ENCODE measurements at regions not wholly inside any gene's neighbourhood (a gene's known extent, or its start where the extent isn't known, plus 50 kb on each side); places are given as distances from the start of the nearest gene placed in this dataset.
A peak's percentile ranks its signal among the peaks of the same experiment; 100 is the strongest.
"Not testable (repeated sequence)": the region's sequence is repeated elsewhere in the genome, so short reads cannot be mapped to it uniquely, and the experiment has no call there.

DNA sequence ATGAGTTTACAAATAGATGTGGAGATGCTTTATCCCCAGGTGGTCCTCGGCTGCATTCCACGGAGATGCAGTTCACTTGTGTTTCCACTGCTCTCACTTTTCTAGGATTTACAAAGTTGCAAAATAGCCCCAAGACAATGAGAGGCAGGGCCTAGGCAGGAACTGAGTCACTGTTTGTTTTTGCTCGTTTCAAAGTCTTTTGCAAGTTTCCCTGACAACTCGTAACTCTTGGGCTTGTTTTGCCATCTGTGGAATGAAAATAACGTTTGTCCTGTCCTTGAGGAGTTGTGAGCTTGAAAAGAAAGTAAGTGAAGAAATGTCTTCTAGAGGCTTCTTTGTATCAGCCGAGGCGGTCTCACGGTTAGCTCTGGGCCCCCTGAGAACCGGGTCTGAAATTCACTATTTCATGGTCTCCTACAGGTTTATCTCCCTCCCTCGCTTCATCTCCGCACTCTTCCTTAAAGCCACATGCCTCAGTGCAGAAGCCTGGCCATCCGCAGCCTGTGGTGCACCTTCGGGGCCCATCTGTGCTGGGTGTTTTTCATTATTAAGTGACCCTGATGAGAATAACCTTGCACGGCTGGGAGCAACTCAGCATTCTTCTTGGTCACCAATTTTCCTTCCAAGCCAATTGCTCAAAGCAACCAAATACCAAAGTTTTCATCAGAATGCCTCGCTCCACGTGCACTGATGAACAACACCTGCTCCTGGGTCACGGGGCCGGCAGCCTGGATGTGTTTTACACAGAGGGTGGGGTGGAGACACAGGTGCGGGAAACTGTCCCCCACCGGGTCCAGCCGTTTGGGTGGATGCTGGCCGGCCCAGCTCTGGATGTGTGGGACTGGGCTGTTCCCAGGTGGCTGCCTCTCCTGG lies 172.4 kb downstream of the LAT start:
- peak overlapping the region; percentile 6 to 41 for H3K27ac ChIP-seq (ENCODE audit: low read depth in 2 of 2, low read length in 1 of 2)
- H3K4me3 ChIP-seq (ENCODE audit: low read depth in 1 of 2, low read length in 2 of 2); H3K4me1 ChIP-seq (ENCODE audit: control insufficient read depth in 2 of 2, insufficient read depth in 2 of 2, low read length in 1 of 2); H3K27me3 ChIP-seq (ENCODE audit: control insufficient read depth in 1 of 2, insufficient read depth in 2 of 2, low read length in 2 of 2); H3K9me3 ChIP-seq (ENCODE audit: control insufficient read depth in 2 of 2, insufficient read depth in 1 of 2, low read depth in 1 of 2, low read length in 1 of 2); H3K36me3 ChIP-seq (ENCODE audit: control insufficient read depth in 2 of 2, insufficient read depth in 2 of 2, low read length in 1 of 2): not testable (repeated sequence)
- 52 to 61% methylated on average over 22 of the region's 22 CpGs for WGBS, 2 donors

DNA sequence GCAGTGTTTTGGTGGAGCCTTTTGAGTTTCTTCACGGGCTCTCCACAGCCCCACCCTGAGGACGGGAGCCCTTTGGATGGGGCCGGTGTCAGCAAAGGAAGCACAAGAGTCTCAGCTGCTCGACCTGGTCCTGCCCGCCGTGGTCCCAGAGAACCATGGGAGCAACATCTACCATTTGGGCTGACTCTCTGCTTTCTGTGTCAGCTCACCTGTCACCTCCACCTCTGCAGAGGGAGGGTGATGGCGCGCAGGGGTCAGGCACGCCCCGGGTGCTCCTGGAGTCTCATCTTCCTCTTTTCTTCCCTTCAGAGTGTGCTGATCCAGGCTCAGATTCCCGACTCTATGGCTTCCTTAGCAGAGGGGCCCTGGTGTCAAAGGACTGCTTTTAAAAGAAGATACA lies 171.7 kb downstream of the LAT start:
- 66 to 72% methylated on average over 11 of the region's 11 CpGs for WGBS, 2 donors
- peaks cover 0 to 2% of the 10 kb centered on the region in 2 donors for H3K4me1 ChIP-seq (ENCODE audit: control insufficient read depth in 2 of 2, insufficient read depth in 2 of 2, low read length in 1 of 2)
- H3K9me3 ChIP-seq (ENCODE audit: control insufficient read depth in 2 of 2, insufficient read depth in 1 of 2, low read depth in 1 of 2, low read length in 1 of 2), result no peaks in the 10 kb centered on the region

DNA sequence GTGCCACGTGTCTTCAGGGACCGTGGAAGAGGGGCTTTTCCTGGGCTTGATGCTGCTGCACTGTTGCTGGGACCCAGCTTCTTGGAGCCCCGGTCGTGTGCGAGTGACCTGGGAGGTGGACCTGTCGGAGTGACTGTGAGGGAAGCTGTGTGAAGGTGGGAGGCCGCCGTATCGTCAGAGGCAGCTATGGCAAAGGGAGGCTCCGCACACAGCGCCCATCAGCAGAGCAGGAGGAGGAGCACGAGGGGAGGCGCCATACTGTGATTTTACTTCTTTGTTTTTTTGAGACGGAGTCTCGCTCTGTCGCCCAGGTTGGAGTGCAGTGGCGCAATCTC lies 171.0 kb downstream of the LAT start:
- not testable (repeated sequence) for H3K4me1 ChIP-seq (ENCODE audit: control insufficient read depth in 2 of 2, insufficient read depth in 2 of 2, low read length in 1 of 2); H3K27me3 ChIP-seq (ENCODE audit: control insufficient read depth in 1 of 2, insufficient read depth in 2 of 2, low read length in 2 of 2); H3K4me3 ChIP-seq (ENCODE audit: low read depth in 1 of 2, low read length in 2 of 2); H3K27ac ChIP-seq (ENCODE audit: low read depth in 2 of 2, low read length in 1 of 2); H3K36me3 ChIP-seq (ENCODE audit: control insufficient read depth in 2 of 2, insufficient read depth in 2 of 2, low read length in 1 of 2); H3K9me3 ChIP-seq (ENCODE audit: control insufficient read depth in 2 of 2, insufficient read depth in 1 of 2, low read depth in 1 of 2, low read length in 1 of 2)
- 95 to 97% methylated on average over 17 of the region's 17 CpGs for WGBS, 2 donors

More for the DNA sequence above, 171.7 kb downstream of the LAT start:
- Histone ChIP-seq H3K4me3 (ENCODE audit: low read depth in 1 of 2, low read length in 2 of 2) (no peak overlapping the region), H3K27ac (ENCODE audit: low read depth in 2 of 2, low read length in 1 of 2) (peak overlapping the region; percentile 14 to 17), H3K27me3 (ENCODE audit: control insufficient read depth in 1 of 2, insufficient read depth in 2 of 2, low read length in 2 of 2) (no peaks in the 10 kb centered on the region), H3K36me3 (ENCODE audit: control insufficient read depth in 2 of 2, insufficient read depth in 2 of 2, low read length in 1 of 2) (no peaks in the 10 kb centered on the region)

DNA sequence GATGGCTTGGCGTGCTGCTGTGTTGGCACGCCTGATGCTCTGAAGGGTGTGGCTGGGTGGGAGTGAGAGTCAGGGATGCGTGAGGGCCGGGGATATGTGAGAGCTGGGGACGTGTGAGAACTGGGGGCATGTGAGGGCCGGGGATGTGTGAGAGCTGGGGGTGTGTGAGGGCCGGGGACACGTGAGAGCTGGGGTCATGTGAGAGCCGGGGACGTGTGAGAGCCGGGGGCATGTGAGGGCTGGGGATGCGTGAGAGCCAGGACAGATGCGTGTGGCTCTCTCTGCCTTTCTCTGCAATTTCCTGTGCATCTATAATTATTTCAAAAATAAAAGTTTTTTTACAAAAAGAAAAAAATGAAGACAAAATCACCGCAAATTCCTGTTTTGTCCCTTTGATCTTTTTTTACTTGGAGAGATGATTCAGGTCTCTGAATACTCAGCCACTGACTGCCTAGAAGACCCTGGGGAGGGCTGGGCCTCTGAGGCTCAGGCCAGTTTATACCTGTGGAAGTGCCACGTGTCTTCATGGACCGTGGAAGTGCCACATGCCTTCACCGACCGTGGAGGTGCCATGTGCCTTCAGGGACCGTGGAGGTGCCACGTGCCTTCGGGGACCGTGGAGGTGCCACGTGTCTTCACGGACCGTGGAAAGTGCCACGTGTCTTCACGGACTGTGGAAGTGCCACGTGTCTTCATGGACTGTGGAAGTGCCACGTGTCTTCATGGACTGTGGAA lies 170.4 kb downstream of the LAT start:
- WGBS, 2 donors, result 78% methylated on average over 29 of the region's 29 CpGs
- H3K4me3 ChIP-seq (ENCODE audit: low read depth in 1 of 2, low read length in 2 of 2); H3K36me3 ChIP-seq (ENCODE audit: control insufficient read depth in 2 of 2, insufficient read depth in 2 of 2, low read length in 1 of 2); H3K9me3 ChIP-seq (ENCODE audit: control insufficient read depth in 2 of 2, insufficient read depth in 1 of 2, low read depth in 1 of 2, low read length in 1 of 2); H3K27ac ChIP-seq (ENCODE audit: low read depth in 2 of 2, low read length in 1 of 2); H3K4me1 ChIP-seq (ENCODE audit: control insufficient read depth in 2 of 2, insufficient read depth in 2 of 2, low read length in 1 of 2); H3K27me3 ChIP-seq (ENCODE audit: control insufficient read depth in 1 of 2, insufficient read depth in 2 of 2, low read length in 2 of 2): not testable (repeated sequence)

DNA sequence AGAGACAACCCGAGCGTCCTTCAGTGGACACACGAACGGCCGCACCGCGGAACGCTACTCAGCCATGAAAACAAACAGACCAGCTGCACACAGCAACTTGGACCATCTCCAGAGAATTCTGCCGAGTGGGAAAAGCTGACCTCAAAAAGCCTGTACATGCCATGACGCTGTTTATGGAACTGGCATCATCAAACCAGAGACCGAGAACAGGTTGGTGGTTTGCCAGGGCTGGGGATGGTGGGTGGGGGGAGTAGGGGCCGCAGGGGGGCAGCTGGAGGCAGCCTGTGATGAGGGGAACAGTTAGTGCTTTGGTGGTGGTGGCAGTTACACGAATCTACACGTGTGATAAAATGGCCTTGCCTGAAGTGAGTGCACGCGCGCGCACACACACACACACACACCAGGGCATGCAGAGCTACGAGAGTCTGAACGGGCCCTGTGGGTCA lies 169.8 kb downstream of the LAT start:
- H3K27ac ChIP-seq (ENCODE audit: low read depth in 2 of 2, low read length in 1 of 2), result no peak overlapping the region
- H3K9me3 ChIP-seq (ENCODE audit: control insufficient read depth in 2 of 2, insufficient read depth in 1 of 2, low read depth in 1 of 2, low read length in 1 of 2), result no peaks in the 10 kb centered on the region
- no peaks in the 10 kb centered on the region for H3K36me3 ChIP-seq (ENCODE audit: control insufficient read depth in 2 of 2, insufficient read depth in 2 of 2, low read length in 1 of 2)
- no peaks in the 10 kb centered on the region for H3K27me3 ChIP-seq (ENCODE audit: control insufficient read depth in 1 of 2, insufficient read depth in 2 of 2, low read length in 2 of 2)
- peaks cover 0 to 2% of the 10 kb centered on the region in 2 donors for H3K4me1 ChIP-seq (ENCODE audit: control insufficient read depth in 2 of 2, insufficient read depth in 2 of 2, low read length in 1 of 2)
- H3K4me3 ChIP-seq (ENCODE audit: low read depth in 1 of 2, low read length in 2 of 2), result no peak overlapping the region
- WGBS, 2 donors, result 49 to 60% methylated on average over 20 of the region's 20 CpGs

DNA sequence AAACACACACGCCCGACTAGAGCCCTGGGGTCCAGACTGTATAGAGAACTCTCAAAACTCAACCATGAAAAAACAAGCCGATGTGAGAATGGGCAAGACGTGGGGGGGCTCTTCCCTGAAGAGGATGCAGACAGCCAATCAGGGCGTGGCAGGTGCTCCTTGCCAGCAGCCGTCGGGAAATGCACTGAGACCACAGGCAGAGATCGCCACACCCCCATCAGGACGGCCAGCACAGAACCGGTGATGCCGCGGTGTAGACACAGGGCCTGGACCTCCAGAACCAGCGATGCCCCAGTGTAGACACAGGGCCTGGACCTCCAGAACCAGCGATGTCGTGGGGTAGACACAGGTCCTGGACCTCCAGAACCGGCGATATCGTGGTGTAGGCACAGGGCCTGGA lies 169.2 kb downstream of the LAT start:
- Histone ChIP-seq H3K4me3 (ENCODE audit: low read depth in 1 of 2, low read length in 2 of 2) (no peak overlapping the region), H3K27ac (ENCODE audit: low read depth in 2 of 2, low read length in 1 of 2) (peak overlapping the region in 1 of 2 donors; percentile 54), H3K36me3 (ENCODE audit: control insufficient read depth in 2 of 2, insufficient read depth in 2 of 2, low read length in 1 of 2) (no peaks in the 10 kb centered on the region), H3K27me3 (ENCODE audit: control insufficient read depth in 1 of 2, insufficient read depth in 2 of 2, low read length in 2 of 2) (no peaks in the 10 kb centered on the region), H3K4me1 (ENCODE audit: control insufficient read depth in 2 of 2, insufficient read depth in 2 of 2, low read length in 1 of 2) (peaks cover 0 to 2% of the 10 kb centered on the region in 2 donors), H3K9me3 (ENCODE audit: control insufficient read depth in 2 of 2, insufficient read depth in 1 of 2, low read depth in 1 of 2, low read length in 1 of 2) (no peaks in the 10 kb centered on the region)
- 64 to 72% methylated on average over 18 of the region's 18 CpGs for WGBS, 2 donors

DNA sequence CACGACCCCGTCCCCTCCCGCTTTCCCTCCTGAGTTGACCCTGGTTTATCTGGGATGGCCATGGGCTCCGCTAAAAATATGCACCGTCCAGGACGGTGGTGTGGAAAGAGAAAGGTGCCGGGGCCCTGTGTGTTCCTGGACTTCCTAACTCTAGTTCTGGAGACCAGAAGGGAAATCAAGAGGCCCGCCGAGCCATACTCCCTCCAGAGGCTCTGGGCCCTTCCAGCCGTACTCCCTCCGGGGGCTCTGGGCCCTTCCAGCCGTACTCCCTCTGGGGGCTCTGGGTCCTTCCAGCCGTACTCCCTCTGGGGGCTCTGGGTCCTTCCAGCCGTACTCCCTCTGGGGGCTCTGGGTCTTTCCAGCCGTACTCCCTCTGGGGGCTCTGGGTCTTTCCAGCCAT lies 168.5 kb downstream of the LAT start:
- 89 to 91% methylated on average over 14 to 15 of the region's 15 CpGs for WGBS, 2 donors
- H3K4me1 ChIP-seq (ENCODE audit: control insufficient read depth in 2 of 2, insufficient read depth in 2 of 2, low read length in 1 of 2); H3K27ac ChIP-seq (ENCODE audit: low read depth in 2 of 2, low read length in 1 of 2): not testable (repeated sequence)

DNA sequence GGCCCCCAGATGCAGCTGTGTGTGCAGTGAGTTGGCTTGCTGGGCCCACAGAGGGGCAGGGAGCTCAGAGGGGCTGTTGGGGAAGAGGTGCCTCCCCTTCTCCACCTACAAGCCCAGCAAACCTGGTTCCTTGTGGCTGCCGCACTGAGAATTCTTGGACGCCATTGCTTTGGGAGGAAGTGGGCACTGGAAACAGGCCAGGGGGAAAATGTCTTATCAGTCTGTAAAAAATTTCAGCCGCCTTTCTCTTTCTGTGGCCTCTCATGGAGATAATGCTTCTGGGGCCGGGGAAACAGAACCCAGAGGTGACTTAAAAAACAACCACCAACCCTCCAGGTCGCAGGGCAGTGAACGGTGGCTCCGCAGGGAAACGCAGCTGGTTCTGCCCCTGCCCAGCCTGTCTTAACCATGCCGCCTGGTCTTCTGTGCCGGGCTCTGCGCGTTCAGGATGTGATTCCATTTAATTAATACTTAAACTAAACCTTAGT lies 167.7 kb downstream of the LAT start:
- not testable (repeated sequence) for H3K4me1 ChIP-seq (ENCODE audit: control insufficient read depth in 2 of 2, insufficient read depth in 2 of 2, low read length in 1 of 2); H3K27me3 ChIP-seq (ENCODE audit: control insufficient read depth in 1 of 2, insufficient read depth in 2 of 2, low read length in 2 of 2); H3K4me3 ChIP-seq (ENCODE audit: low read depth in 1 of 2, low read length in 2 of 2); H3K36me3 ChIP-seq (ENCODE audit: control insufficient read depth in 2 of 2, insufficient read depth in 2 of 2, low read length in 1 of 2); H3K9me3 ChIP-seq (ENCODE audit: control insufficient read depth in 2 of 2, insufficient read depth in 1 of 2, low read depth in 1 of 2, low read length in 1 of 2)
- peak overlapping the region in 1 of 2 donors; percentile 22 for H3K27ac ChIP-seq (ENCODE audit: low read depth in 2 of 2, low read length in 1 of 2)
- 72 to 81% methylated on average over 12 of the region's 12 CpGs for WGBS, 2 donors

More for the DNA sequence above, 168.5 kb downstream of the LAT start:
- not testable (repeated sequence) for H3K36me3 ChIP-seq (ENCODE audit: control insufficient read depth in 2 of 2, insufficient read depth in 2 of 2, low read length in 1 of 2); H3K9me3 ChIP-seq (ENCODE audit: control insufficient read depth in 2 of 2, insufficient read depth in 1 of 2, low read depth in 1 of 2, low read length in 1 of 2); H3K27me3 ChIP-seq (ENCODE audit: control insufficient read depth in 1 of 2, insufficient read depth in 2 of 2, low read length in 2 of 2); H3K4me3 ChIP-seq (ENCODE audit: low read depth in 1 of 2, low read length in 2 of 2)

DNA sequence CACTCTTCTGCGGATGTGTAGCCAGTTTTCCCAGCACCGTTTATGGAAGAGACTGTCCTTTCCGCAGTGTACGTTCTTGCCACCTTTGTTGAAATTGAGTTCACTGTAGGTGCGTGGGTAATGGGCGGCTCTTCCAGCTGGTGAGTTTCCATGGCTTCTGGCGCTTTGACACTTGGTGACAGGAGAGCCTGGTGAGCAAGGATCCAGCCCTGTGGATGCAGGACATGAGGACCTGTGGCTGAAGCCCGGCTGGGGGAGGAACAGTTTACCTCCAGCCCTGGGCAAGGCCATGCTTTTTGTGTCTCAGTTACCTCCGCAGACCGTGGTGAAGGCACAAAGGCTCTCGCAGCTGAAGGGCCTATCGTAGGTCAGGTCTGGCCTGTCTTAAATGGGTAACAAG lies 166.5 kb downstream of the LAT start:
- Histone ChIP-seq H3K4me3 (ENCODE audit: low read depth in 1 of 2, low read length in 2 of 2) (no peak overlapping the region), H3K4me1 (ENCODE audit: control insufficient read depth in 2 of 2, insufficient read depth in 2 of 2, low read length in 1 of 2) (peaks cover 2 to 4% of the 10 kb centered on the region in 2 donors), H3K9me3 (ENCODE audit: control insufficient read depth in 2 of 2, insufficient read depth in 1 of 2, low read depth in 1 of 2, low read length in 1 of 2) (no peaks in the 10 kb centered on the region), H3K36me3 (ENCODE audit: control insufficient read depth in 2 of 2, insufficient read depth in 2 of 2, low read length in 1 of 2) (no peaks in the 10 kb centered on the region), H3K27ac (ENCODE audit: low read depth in 2 of 2, low read length in 1 of 2) (no peak overlapping the region), H3K27me3 (ENCODE audit: control insufficient read depth in 1 of 2, insufficient read depth in 2 of 2, low read length in 2 of 2) (no peaks in the 10 kb centered on the region)
- 91 to 97% methylated on average over 12 of the region's 12 CpGs for WGBS, 2 donors

Data from esophagus (tissue), 2 donors.